ENCODE measurements at regions not wholly inside any gene's neighbourhood (a gene's known extent, or its start where the extent isn't known, plus 50 kb on each side); places are given as distances from the start of the nearest gene placed in this dataset.

- no peak for DNase-seq
Observed at GRCh38 chr6:41451515-41452163, 94.5 kb upstream of the FOXP4 start.

DNA sequence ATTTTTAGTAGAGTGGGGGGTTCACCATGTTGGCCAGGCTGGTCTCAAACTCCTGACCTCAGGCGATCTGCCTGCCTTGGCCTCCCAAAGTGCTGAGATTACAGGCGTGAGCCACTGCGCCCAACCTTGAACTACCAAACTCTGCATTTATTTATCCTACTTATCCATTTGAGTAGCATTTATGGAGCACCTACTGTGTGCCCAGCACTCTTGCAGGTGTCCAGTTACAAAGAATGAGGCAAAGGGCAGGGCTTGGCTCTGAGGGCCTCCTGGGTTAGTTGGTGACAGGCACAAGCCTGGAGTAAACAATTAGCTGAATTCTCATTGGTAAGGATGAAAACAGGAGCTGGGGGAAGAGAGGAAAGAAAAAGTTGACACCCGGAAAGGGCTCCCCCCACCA, 93.4 kb upstream of the FOXP4 start:
- no peak for DNase-seq

- no peak for DNase-seq
Observed at GRCh38 chr6:41453244-41453643, 92.9 kb upstream of the FOXP4 start.

DNA sequence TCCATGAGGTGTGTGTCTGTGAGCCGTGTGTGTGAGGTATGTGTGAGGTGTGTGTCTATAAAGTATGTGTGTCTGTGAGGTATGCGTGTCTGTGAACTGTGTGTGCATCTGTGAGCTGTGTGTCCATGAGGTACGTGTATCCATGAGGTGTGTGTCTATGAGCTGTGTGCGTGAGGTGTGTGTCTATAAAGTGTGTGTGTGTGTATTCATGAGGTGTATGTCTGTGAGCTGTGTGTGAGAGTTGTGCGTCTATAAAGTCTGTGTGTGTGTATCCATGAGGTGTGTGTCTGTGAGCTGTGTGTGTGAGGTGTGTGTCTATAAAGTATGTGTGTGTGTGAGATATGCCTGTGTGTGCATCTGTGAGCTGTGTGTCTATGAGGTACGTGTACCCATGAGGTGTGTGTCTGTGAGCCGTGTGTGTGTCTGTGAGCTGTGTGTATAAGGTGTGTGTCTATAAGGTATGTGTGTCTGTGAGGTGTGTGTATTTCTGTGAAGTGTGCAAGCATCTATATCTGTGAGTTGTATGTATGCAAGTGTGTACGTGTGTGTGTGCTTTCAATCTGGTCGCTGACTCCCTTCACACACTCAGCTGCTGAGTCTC, 91.9 kb upstream of the FOXP4 start:
- no peak for DNase-seq

GRCh38 chr6:41455410-41455809, 90.8 kb upstream of the FOXP4 start:
- peak; percentile 51 for DNase-seq

- DNase-seq = no peak
Observed at GRCh38 chr6:41455818-41456217, 90.4 kb upstream of the FOXP4 start.

- peak; percentile 80 for DNase-seq
Observed at GRCh38 chr6:41457303-41457670, 88.9 kb upstream of the FOXP4 start.

DNA sequence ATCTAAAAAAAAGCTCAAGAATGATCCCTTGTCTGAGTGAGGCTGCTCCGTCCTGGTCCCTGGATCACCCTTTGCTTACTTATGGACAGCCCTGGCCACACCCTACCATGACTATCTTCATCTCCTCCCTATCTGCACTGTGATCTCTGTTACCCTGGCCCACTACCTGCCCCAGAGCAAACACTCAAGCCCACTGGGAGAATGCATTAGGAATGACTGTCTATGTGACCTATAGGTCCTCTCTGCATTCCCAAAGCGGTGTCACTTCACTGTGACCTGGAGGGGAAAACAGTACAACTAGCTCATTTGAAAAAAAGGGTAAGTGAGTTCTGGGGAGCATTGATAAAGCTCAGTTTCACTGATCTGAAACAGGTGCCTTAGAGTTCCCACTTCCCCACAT, 86.4 kb upstream of the FOXP4 start:
- DNase-seq = no peak

DNA sequence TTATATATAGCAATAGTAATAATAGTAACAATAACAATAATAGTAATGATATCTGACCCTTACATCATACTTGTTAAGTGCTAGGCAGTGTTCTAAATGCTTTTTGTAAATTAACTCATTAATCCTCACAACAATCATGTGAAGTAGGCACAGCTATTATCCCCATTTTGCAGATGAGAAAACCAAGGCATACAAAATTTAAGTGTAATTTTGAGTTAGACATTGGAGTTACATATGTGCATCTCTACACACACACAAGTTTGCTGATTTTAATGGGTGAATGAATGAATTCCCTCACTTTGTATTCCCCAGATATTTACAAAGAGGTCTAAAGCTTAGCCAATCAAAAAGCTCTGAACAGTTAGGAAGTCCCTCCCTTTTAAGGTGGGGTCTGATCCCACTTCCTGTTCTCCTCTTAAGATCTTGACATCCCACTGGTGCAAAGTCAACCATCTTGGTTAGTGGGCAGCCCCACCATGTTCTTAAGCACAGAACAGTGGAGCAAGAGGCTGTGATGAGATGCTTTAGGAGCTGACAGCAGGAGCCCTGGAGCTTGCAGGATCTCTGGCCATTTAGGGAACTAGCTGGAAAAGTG, 85.3 kb upstream of the FOXP4 start:
- DNase-seq = no peak

- DNase-seq = no peak
Observed at GRCh38 chr6:41462033-41462432, 84.1 kb upstream of the FOXP4 start.

- DNase-seq = no peak
Observed at GRCh38 chr6:41463062-41463930, 82.9 kb upstream of the FOXP4 start.

- DNase-seq = no peak
Observed at GRCh38 chr6:41464019-41464418, 82.2 kb upstream of the FOXP4 start.

DNA sequence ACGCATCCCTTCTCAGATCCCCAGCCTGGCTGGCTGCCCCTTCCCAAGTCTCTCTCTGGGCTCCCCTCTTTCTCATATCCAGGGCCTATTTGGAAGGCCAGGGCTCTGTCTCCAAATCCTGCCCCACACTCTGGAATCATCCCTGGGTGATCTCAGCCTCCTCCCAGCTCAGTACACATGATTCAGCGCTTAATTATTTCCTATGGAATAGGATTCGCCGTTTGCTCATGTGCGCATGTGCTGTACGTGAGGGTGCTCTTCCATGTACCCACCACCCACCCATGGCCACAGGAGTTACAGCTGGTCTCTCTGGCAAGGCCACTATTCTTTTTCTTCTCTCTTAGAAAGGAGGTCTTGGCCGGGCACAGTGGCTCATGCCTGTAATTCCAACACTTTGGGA, 81.7 kb upstream of the FOXP4 start:
- no peak for DNase-seq

DNA sequence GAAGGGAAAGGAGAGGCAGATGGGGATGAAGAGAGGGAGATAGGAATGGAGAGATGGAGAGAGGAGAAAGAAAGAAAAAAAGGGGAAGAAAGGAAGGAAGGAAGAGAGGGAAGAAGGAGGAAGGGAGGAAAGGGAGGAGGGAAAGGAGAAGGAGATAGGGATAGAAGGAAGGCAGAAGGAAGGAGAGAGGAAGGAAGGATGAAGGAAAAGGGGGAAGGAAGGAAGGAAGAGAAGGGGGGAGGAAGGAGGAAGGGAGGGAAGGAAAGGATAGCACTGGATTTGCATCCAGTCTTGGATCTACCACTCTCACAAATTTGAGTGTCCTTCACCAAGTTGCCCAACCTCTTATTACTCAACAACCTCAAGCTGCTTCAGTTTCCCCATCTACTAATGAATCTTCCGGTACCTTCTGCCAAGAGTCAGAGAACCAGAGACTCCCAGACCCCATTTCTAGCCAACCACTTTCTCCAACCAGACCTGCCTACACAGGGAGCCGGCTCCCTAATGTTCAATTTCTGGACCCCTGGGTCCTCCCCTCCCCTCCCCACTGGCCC, 79.7 kb upstream of the FOXP4 start:
- no peak for DNase-seq

DNA sequence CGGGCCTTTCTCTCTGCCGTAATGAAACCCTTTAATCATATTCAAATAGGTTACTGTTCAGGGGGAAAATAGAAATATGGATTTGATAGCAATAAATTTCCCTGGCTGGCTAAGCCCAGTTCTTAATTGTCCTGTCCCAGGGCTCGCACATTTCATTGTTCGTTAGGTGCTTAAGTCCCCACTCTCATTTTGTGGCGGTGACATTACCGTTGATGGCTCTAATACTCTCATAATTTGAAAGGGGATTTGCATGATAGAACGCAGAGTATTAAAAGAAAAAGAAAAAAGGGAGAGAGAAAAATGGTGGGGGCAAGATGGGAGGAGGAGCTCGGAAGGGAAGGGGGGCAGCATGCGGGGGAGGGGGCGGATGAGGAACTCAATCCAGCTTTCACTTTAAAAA, 79.1 kb upstream of the FOXP4 start:
- DNase-seq = no peak

GRCh38 chr6:41467627-41468404, 78.4 kb upstream of the FOXP4 start:
- no peak for DNase-seq

DNA sequence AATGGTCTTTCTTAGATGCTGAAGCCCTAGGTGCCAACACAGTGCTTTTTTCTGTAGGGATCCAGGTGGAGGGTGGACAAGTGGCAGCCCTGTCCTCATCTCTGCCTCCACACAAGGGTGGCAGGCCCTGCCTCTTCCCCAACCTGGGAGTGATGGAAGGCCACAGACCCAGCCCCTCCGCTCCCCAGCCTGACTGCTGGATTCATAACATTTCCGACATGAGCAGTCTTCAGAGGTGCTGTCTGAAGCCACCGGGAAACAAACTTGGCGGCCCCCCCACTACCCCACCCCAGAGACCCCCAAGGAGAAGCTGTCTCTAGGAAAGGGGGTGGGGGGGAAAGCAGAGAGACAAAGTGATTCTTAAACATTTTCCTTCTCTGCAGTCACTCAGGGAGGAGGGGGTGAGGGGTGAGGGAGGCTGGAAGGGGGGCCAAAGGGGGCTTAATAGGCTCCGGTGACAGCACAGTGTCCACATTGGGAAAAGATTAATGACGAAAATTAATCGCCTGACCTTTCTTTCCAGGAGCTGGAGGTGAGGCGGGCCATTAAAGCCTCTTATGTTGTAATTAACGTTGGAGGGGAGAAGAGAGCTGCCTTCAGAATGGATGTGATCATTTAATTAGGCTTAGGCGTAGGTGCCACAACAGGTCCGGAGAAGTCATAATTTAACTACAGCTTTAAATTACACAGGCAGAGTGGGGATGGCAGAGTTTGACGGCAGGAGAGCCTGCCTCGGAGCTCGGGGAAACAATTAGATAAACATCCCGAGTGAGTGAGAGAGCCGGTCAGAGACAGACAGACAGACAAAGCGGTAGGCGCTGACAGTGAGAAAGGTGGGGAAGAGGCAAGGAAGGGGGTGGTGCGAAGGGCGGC, 76.8 kb upstream of the FOXP4 start:
- DNase-seq = no peak

GRCh38 chr6:41470029-41470330, 76.2 kb upstream of the FOXP4 start:
- DNase-seq = no peak

DNA sequence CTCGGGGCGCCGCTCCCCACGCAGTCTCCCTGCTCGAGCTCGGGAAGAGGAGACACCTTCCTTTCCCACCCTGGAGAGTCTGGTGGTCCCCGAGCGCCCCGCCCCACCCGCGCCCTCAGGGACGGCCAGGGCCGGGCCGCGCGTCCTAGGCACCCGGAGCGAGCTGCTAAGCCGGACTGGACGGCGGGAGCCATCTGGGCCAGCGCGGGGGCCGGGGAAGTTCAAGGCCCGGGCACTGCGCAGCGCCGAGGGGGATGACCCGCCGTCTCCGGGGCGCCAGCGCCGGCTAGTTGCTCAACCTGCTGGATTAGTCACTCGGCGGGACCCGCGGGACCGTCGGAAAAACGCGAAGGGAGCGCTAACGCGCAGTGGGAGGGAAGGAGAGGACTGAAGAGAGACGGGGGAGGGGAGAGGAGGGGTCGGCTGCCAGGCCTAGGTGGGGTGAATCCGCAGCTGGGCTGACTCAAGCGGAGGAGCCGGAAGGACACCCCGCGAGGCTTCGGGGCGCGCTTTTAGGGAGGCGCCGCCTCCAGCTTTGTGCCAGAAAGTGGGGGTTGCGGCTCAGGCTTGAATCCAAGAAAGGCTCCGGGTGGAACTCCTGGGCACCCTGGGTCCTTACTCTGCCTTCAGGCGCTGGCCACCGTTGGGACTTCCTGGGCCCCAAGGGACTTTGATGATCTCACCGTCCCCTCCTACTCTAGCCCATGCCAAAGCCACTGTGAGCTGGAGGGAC, 75.7 kb upstream of the FOXP4 start:
- no peak for DNase-seq

GRCh38 chr6:41471064-41471895, 74.9 kb upstream of the FOXP4 start:
- no peak for DNase-seq

All from NCI-H510A treated with DMSO at 0.1 percent for 48 hours (cell line).